Suppressor macrophage (primary cell): ENCODE measurements at regions not wholly inside any gene's neighbourhood (a gene's known extent, or its start where the extent isn't known, plus 50 kb on each side); places are given as distances from the start of the nearest gene placed in this dataset.
A peak's percentile ranks its signal among the peaks of the same experiment; 100 is the strongest.
"Not testable (repeated sequence)": the region's sequence is repeated elsewhere in the genome, so short reads cannot be mapped to it uniquely, and the experiment has no call there.

Experiments used
- DNase-seq, 4 experiments: peaks; one replicate each; pipeline ENCODE4 v3.0.0-alpha.2; 2020 to 2022

DNA sequence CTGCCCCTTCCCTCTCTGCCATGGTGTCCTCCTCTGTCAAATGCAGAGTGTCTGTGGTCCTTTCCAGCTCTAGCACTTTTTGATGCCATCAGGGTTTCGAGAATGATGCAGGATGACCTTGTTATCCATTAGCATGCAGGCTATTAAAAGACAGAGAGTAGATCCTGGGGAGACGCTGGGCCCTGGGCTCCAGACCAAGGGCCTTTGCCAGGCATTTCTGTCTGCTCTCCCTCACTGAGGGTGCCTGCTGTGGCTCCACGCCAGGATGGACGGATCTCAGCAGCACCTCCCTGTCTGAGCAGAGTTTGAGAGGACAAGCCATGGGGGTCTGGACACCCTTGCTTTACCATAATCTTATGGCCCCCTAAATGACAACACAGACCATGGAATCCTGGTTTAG, 110.8 kb upstream of the CD82 start:
- no peak for DNase-seq

DNA sequence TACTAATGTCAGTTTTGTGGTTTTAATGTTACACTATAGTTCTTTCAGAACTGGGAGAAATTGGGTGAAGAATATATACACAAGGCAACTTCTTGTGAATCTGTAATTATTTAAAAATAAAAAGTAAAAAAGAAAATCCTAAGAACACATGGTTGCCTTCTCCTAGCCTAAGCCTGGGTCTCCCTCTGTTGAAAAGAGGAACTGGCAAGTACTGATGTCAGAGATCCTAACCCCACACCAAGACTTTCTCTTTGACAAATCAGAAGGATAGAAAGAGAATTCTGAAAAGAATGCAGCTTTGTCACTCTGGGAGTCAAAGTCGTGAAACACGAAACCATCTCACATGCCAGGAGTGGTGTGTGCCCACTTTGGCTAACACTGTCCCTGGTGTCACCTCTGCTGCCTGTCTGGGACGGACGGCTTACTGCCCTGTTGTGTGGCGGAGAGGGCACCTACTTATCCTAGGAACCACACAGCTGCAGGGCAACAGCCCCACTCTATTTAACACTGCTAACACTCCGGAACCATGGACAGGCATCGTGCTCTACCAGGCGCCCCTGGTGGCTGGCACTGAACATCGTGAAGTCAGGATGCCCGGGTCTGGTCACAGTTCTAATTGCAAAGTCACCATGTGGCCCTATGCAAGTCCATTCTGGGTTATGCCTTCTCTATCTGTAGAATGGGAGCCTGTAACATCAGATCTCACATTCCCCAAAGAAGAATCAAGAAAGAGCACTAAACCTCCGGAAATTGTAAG, 108.7 kb upstream of the CD82 start:
- peak in 2 of 4 experiments; percentile 1 to 4 for DNase-seq

GRCh38 chr11:44457862-44458261, 107.6 kb upstream of the CD82 start:
- no peak for DNase-seq

DNA sequence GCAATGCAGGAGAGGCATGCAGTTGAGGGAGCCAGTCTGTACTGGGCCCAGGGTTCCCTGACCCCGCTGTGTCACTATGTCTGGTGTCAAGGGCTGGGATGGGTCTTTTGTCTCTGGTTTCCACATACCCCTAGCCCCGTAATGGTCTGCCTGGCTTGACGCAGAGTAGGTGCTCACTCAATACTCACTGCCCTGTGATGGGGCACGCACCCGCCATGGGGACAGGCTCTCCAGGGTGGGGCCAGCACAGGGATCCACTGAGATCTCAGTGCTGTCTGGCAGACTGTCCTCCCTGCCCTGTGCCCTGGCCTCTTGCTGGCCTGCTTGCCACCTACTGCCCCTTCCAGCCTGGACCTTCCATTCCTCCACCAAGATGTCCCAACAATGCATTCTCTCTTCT, 101.7 kb upstream of the CD82 start:
- DNase-seq: no peak

GRCh38 chr11:44464741-44465140, 100.7 kb upstream of the CD82 start:
- no peak for DNase-seq

DNA sequence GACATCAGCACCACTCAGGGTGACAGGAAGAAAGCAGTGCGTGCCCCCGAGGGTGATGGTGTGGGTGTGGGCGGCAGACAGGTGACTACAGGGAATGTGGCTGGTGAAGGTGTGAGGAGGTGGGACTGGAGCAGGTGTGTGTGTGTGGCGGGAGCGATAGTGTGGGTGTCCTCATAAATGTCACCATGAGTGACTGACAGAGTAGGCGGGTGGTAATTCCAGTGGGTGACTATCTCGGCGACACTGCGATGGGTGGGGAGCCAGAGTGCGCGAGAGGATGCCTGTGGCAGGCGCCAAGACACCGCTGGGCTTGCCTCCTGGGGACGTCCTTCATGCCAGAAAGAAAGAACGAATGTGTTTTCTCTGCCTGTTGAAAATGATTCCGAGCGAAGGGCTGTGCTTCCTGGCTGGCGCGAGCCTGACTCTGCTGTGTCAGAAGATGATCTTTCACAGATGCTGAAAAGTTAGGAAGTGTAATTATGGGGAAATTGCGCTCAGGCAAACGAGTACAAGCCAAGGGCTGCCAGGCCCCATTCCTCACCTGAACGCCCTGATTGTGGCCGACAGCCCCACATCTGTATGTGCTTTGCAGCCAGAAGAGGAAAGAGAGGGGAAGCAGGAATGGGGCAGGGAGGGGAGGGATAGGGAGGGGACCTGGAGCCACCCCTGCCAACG, 98.8 kb upstream of the CD82 start:
- DNase-seq: no peak

DNA sequence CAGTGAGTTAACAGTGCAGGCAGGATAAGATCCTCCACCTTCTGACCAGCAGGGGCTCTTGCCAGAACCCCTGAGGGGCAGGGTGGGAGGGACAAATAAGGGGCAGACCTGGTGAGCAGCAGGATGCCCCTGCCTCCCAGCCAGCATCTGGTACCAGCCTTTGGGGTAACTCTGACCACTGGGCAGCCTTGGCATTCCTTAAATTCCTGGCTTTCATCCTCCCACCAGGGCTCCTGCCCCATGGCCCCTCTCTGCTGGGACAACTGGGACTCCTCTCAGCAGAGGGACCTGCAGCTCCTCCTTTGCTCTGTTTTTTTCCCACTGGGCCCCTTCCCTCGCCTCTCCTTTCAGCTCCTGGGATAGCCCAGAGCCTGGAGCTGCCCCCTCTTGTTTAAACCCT, 98.0 kb upstream of the CD82 start:
- no peak for DNase-seq

DNA sequence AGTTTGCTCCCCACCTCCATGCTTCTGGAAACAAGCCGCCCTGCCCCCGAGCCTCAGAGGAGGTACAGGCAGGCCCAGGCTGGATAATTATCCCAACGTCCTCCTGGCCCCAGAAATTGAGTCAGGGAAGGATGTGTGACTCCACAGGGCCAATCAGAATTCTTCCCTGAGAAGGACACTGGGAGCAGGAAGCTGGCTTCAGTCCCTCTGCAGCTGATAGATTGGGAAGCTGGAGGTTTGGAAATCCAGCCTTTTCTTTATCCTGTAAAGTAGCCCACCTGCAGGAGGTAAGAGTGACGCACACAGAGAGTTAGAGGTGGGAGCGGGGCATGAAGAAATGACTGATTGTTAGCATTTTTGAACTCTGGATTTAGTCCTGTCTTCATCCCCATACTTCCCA, 97.5 kb upstream of the CD82 start:
- DNase-seq: no peak

- no peak for DNase-seq
Observed at GRCh38 chr11:44468345-44468988, 97.0 kb upstream of the CD82 start.

DNA sequence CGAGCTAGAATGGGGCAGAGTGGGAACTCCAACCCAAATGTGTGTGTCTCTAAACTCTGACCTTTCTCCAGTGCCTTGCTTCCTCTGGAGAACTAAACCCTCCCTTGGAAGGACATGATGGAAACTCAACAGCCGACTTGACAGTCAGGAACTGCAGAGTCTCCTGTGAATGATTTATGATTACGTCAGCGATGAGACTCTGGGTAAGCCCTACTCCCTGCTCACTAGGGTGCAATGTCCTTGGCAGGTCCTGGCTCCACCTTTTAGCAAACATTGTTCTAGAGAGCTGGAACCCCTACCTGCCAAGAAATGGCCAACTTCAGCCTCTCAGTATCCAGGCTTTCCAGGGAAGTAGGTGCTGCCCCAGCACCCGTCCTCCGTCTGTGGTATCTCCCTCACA, 96.1 kb upstream of the CD82 start:
- DNase-seq: no peak

DNA sequence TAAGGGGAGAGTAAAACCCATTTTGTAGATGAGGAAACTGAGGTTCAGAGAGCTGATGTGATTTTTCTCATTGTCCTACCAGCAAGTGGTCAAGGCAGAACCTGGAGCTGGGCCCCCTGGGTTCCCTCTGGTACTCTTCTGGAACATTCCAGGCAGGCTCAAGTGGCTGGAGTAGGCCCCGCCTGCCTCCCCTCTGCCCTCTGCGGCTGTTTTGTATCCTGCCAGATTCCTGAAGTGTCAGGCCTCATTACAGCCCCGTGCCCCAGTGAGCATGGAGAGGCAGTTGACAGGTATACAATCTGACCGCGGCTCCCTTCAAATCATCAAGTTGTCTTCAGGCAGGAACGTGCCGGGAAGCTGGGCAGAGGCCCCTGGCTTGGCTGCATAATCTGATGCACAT, 94.6 kb upstream of the CD82 start:
- DNase-seq: no peak

DNA sequence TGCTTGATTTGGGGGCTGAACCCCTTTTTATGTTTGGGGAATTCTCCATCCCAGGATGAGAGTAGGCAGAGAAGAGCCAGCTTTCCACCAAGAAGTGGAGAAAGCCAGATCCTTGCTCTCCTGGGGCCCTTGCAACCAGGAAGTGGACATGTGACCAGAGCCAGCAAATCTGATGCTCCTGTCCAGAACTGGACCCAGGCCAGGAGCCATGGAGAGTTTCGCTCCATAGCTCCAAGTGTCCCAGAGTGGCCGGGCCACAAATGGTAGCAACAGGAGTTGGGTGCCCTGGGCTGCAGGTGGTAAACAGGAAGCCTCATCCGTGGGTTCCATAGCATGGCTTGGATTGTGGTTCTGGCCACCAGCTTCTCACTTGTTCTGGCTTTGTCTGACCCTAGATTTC, 93.9 kb upstream of the CD82 start:
- DNase-seq: no peak

GRCh38 chr11:44472916-44473315, 92.5 kb upstream of the CD82 start:
- DNase-seq: no peak

DNA sequence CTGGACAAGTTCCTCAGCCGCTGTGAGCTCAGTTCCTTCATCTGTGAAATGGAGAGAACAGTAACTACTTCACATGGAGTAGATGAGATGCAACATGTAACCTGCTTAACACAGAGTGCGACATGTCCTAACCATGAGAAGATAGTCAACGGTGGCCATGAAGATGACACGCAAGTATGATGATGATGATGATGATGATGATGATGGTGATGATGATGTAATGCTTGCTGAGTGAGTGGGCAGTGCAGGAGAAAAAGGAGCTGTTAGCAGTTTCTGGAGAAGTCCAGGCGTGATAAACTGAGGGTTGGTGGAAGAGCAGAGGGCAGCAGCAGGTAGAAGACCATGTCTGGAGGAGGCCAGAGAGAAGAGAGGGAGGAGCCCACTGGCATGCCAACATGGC, 90.8 kb upstream of the CD82 start:
- DNase-seq: no peak

GRCh38 chr11:44475114-44475686, 90.3 kb upstream of the CD82 start:
- DNase-seq: no peak

- not testable (repeated sequence) for DNase-seq
Observed at GRCh38 chr11:44482338-44482737, 83.1 kb upstream of the CD82 start.

DNA sequence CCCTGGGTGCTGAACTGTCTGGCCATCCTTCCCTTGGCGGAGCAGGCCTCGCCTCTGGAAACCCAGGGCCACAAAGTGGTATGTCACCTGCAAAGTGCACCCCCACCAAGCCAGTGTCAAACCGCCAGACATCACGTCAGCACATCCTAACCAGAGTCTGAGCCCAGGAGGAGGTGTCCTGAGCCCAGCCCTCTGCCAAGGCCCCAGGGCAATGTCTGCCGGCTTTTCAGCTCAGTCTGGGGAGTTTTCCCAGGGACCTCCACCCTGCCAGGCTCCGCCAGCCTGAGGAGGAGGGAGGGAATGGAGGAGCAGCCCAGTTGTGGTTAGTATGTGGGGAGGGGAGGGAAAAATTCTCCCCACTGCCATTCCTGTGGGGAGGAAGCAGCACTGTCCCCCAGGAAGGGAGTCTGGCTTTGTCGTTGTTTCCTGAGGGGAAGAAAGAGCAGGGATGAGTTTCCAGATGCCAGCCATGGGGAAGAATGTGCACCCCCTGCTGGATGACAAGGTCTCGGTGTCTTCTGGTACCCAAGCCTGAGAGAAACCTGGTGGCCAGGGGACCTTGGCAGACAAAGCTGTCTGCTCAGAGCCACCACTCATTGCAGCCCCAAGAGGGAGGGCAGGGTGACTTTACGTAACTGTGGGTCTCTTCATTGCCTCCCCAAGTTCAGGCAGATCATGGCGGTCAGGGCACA, 81.4 kb upstream of the CD82 start:
- peak; percentile 13 to 48 (median 27) for DNase-seq

DNA sequence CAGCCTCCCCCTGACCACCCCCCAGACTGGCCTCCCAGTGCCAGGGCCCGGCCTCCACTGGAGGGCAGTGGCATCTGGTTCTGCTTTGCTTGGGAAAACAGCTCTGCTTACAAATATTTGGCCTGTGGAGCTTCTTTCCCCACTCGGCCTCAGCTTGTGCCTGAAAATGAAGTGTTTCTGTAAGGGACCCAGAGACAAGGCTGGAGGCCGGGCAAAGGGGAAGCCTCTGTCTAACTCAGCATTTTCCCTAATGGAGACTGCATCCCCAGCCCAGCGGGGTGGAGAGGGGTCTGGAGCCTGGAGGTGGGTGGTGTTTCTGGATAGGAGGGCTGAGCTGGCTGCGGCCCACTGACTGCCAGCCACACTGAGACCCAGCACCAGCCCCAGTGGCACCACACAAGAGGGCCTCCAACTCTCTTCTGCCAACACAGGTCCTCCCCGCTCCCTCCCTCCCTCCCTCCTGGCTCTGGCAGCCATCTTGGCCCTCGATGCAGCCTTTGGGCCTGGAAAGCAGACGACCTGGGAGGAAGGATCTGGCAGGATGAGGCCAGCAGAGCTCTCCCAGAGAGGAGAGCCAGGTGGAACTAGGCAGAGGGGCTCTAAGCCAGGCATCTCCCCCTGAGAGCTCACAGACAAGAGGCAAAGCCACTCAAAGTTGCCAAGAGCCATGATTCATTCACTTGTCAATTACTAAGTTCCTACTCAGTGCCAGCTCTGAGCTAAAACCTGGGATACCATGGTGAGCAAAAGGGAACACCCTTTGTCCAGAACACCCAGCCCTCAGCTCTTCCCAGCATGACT, 77.1 kb upstream of the CD82 start:
- DNase-seq: no peak

GRCh38 chr11:44493383-44493782, 72.1 kb upstream of the CD82 start:
- no peak for DNase-seq

GRCh38 chr11:44493930-44494329, 71.5 kb upstream of the CD82 start:
- DNase-seq: no peak

- no peak for DNase-seq
Observed at GRCh38 chr11:44494785-44495184, 70.7 kb upstream of the CD82 start.

- DNase-seq: no peak
Observed at GRCh38 chr11:44496391-44496790, 69.1 kb upstream of the CD82 start.
